ENCODE measurements at regions not wholly inside any gene's neighbourhood (a gene's known extent, or its start where the extent isn't known, plus 50 kb on each side); places are given as distances from the start of the nearest gene placed in this dataset.
A peak's percentile ranks its signal among the peaks of the same experiment; 100 is the strongest.

- peaks cover 2% of the 10 kb centered on the region for H3K36me3 Mint-ChIP-seq
- peaks cover 5% of the 10 kb centered on the region for H3K9me3 Mint-ChIP-seq
- ATAC-seq (ENCODE audit: low read depth), result no peak
- no peak overlapping the region for H3K27ac Mint-ChIP-seq
- no peaks in the 10 kb centered on the region for H3K4me1 Mint-ChIP-seq
- DNase-seq (ENCODE audit: low spot score in 2 of 2), result no peak
- H3K27me3 Mint-ChIP-seq, result peaks cover 4% of the 10 kb centered on the region
- H3K4me3 Mint-ChIP-seq, result no peak overlapping the region
These were observed 80.6 kb upstream of the SULF2 start for GRCh38 chr20:47865912-47866311.

- peaks cover 2% of the 10 kb centered on the region for H3K36me3 Mint-ChIP-seq
- no peak overlapping the region for H3K4me3 Mint-ChIP-seq
- peaks cover 5% of the 10 kb centered on the region for H3K9me3 Mint-ChIP-seq
- H3K4me1 Mint-ChIP-seq, result no peaks in the 10 kb centered on the region
- DNase-seq (ENCODE audit: low spot score in 2 of 2), result no peak
- no peak overlapping the region for H3K27ac Mint-ChIP-seq
- no peak for ATAC-seq (ENCODE audit: low read depth)
- H3K27me3 Mint-ChIP-seq, result peaks cover 3% of the 10 kb centered on the region
These were observed 80.2 kb upstream of the SULF2 start for GRCh38 chr20:47865451-47865850.

- H3K27me3 Mint-ChIP-seq, result peaks cover 3% of the 10 kb centered on the region
- ATAC-seq (ENCODE audit: low read depth), result no peak
- H3K9me3 Mint-ChIP-seq, result peaks cover 5% of the 10 kb centered on the region
- H3K4me1 Mint-ChIP-seq, result no peaks in the 10 kb centered on the region
- no peak for DNase-seq (ENCODE audit: low spot score in 2 of 2)
- H3K4me3 Mint-ChIP-seq, result no peak overlapping the region
- no peak overlapping the region for H3K27ac Mint-ChIP-seq
- peaks cover 2% of the 10 kb centered on the region for H3K36me3 Mint-ChIP-seq
These were observed 78.7 kb upstream of the SULF2 start for GRCh38 chr20:47863981-47864380.

- Mint-ChIP-seq H3K36me3 (peaks cover 2% of the 10 kb centered on the region), H3K4me1 (no peaks in the 10 kb centered on the region), H3K9me3 (peaks cover 5% of the 10 kb centered on the region), H3K4me3 (no peak overlapping the region), H3K27ac (no peak overlapping the region), H3K27me3 (peaks cover 3% of the 10 kb centered on the region)
- DNase-seq (ENCODE audit: low spot score in 2 of 2) (no peak), ATAC-seq (ENCODE audit: low read depth) (no peak)
These were observed 78.2 kb upstream of the SULF2 start for GRCh38 chr20:47863315-47863965.

GRCh38 chr20:47862574-47863240 is 77.4 kb upstream of the SULF2 start:
- Mint-ChIP-seq H3K27ac (no peak overlapping the region), H3K4me3 (no peak overlapping the region), H3K27me3 (peaks cover 3% of the 10 kb centered on the region), H3K4me1 (peaks cover 5% of the 10 kb centered on the region), H3K36me3 (peaks cover 2% of the 10 kb centered on the region), H3K9me3 (peaks cover 5% of the 10 kb centered on the region)
- ATAC-seq (ENCODE audit: low read depth) (no peak), DNase-seq (ENCODE audit: low spot score in 2 of 2) (no peak)

- peaks cover 11% of the 10 kb centered on the region for H3K4me1 Mint-ChIP-seq
- H3K9me3 Mint-ChIP-seq, result peaks cover 5% of the 10 kb centered on the region
- H3K36me3 Mint-ChIP-seq, result peaks cover 2% of the 10 kb centered on the region
- ATAC-seq (ENCODE audit: low read depth) (no peak), DNase-seq (ENCODE audit: low spot score in 2 of 2) (no peak)
- H3K27ac Mint-ChIP-seq, result no peak overlapping the region
- H3K27me3 Mint-ChIP-seq, result no peaks in the 10 kb centered on the region
- H3K4me3 Mint-ChIP-seq, result no peak overlapping the region
These were observed 75.8 kb upstream of the SULF2 start for GRCh38 chr20:47861116-47861515.

- no peak for ATAC-seq (ENCODE audit: low read depth)
- H3K4me1 Mint-ChIP-seq, result peaks cover 11% of the 10 kb centered on the region
- no peak overlapping the region for H3K4me3 Mint-ChIP-seq
- H3K9me3 Mint-ChIP-seq, result peaks cover 5% of the 10 kb centered on the region
- peaks cover 2% of the 10 kb centered on the region for H3K36me3 Mint-ChIP-seq
- H3K27me3 Mint-ChIP-seq, result no peaks in the 10 kb centered on the region
- DNase-seq (ENCODE audit: low spot score in 2 of 2), result no peak
- H3K27ac Mint-ChIP-seq, result no peak overlapping the region
These were observed 75.0 kb upstream of the SULF2 start for GRCh38 chr20:47860049-47860830.

- Mint-ChIP-seq H3K27me3 (no peaks in the 10 kb centered on the region), H3K4me3 (no peak overlapping the region), H3K4me1 (peaks cover 11% of the 10 kb centered on the region), H3K36me3 (peaks cover 2% of the 10 kb centered on the region), H3K27ac (no peak overlapping the region), H3K9me3 (peaks cover 5% of the 10 kb centered on the region)
- DNase-seq (ENCODE audit: low spot score in 2 of 2), result no peak
- ATAC-seq (ENCODE audit: low read depth), result no peak
These were observed 74.0 kb upstream of the SULF2 start for GRCh38 chr20:47859278-47859677.

GRCh38 chr20:47857569-47858464 is 72.5 kb upstream of the SULF2 start:
- ATAC-seq (ENCODE audit: low read depth) (peak; percentile 54), DNase-seq (ENCODE audit: low spot score in 2 of 2) (no peak)
- peaks cover 11% of the 10 kb centered on the region for H3K4me1 Mint-ChIP-seq
- H3K4me3 Mint-ChIP-seq, result peak overlapping the region; percentile 12
- peaks cover 1% of the 10 kb centered on the region for H3K27me3 Mint-ChIP-seq
- peak overlapping the region; percentile 62 for H3K27ac Mint-ChIP-seq
- H3K9me3 Mint-ChIP-seq, result no peaks in the 10 kb centered on the region
- H3K36me3 Mint-ChIP-seq, result no peaks in the 10 kb centered on the region

GRCh38 chr20:47857187-47857568 is 71.9 kb upstream of the SULF2 start:
- H3K27me3 Mint-ChIP-seq, result peaks cover 4% of the 10 kb centered on the region
- no peaks in the 10 kb centered on the region for H3K9me3 Mint-ChIP-seq
- no peak overlapping the region for H3K4me3 Mint-ChIP-seq
- H3K27ac Mint-ChIP-seq, result peak overlapping the region; percentile 62
- no peak for DNase-seq (ENCODE audit: low spot score in 2 of 2)
- H3K4me1 Mint-ChIP-seq, result peaks cover 11% of the 10 kb centered on the region
- ATAC-seq (ENCODE audit: low read depth), result no peak
- no peaks in the 10 kb centered on the region for H3K36me3 Mint-ChIP-seq

GRCh38 chr20:47855799-47856198 is 70.5 kb upstream of the SULF2 start:
- ATAC-seq (ENCODE audit: low read depth) (no peak), DNase-seq (ENCODE audit: low spot score in 2 of 2) (no peak)
- Mint-ChIP-seq H3K9me3 (no peaks in the 10 kb centered on the region), H3K27me3 (peaks cover 11% of the 10 kb centered on the region), H3K36me3 (no peaks in the 10 kb centered on the region), H3K4me3 (no peak overlapping the region), H3K4me1 (peaks cover 11% of the 10 kb centered on the region), H3K27ac (no peak overlapping the region)

GRCh38 chr20:47854687-47855212 is 69.5 kb upstream of the SULF2 start:
- peaks cover 11% of the 10 kb centered on the region for H3K27me3 Mint-ChIP-seq
- no peak overlapping the region for H3K4me3 Mint-ChIP-seq
- DNase-seq (ENCODE audit: low spot score in 2 of 2) (no peak), ATAC-seq (ENCODE audit: low read depth) (no peak)
- H3K4me1 Mint-ChIP-seq, result peaks cover 11% of the 10 kb centered on the region
- no peak overlapping the region for H3K27ac Mint-ChIP-seq
- no peaks in the 10 kb centered on the region for H3K9me3 Mint-ChIP-seq
- no peaks in the 10 kb centered on the region for H3K36me3 Mint-ChIP-seq

- Mint-ChIP-seq H3K27me3 (peaks cover 20% of the 10 kb centered on the region), H3K4me1 (peaks cover 9% of the 10 kb centered on the region), H3K4me3 (no peak overlapping the region), H3K27ac (no peak overlapping the region), H3K9me3 (no peaks in the 10 kb centered on the region), H3K36me3 (no peaks in the 10 kb centered on the region)
- ATAC-seq (ENCODE audit: low read depth) (no peak), DNase-seq (ENCODE audit: low spot score in 2 of 2) (no peak)
These were observed 66.5 kb upstream of the SULF2 start for GRCh38 chr20:47851774-47852173.

All from memory B cell (primary cell).